Esophagus (tissue), 2 donors: ENCODE measurements at regions not wholly inside any gene's neighbourhood (a gene's known extent, or its start where the extent isn't known, plus 50 kb on each side); places are given as distances from the start of the nearest gene placed in this dataset.
"Not testable (repeated sequence)": the region's sequence is repeated elsewhere in the genome, so short reads cannot be mapped to it uniquely, and the experiment has no call there.

Experiments used
- H3K27ac ChIP-seq, 2 donors: one replicate each; pipeline ENCODE4 v1.5.1; 2013; ENCODE audit warnings: low read depth in 2 of 2, mild to moderate bottlenecking in 2 of 2, inconsistent platforms in 1 of 2, low read length in 1 of 2, moderate library complexity in 1 of 2
- H3K27me3 ChIP-seq, 2 donors: one replicate each; pipeline ENCODE4 v1.6.1; 2013; ENCODE audit warnings: low read length in 2 of 2, control low read depth in 1 of 2, mild to moderate bottlenecking in 1 of 2; ENCODE audit not compliant: insufficient read depth in 2 of 2, control insufficient read depth in 1 of 2
- H3K36me3 ChIP-seq, 2 donors: one replicate each; pipeline ENCODE4 v1.6.1; 2013; ENCODE audit warnings: low read length in 1 of 2; ENCODE audit not compliant: control insufficient read depth in 2 of 2, insufficient read depth in 2 of 2
- H3K4me1 ChIP-seq, 2 donors: one replicate each; pipeline ENCODE4 v1.6.1; 2013; ENCODE audit warnings: low read length in 1 of 2; ENCODE audit not compliant: control insufficient read depth in 2 of 2, insufficient read depth in 2 of 2
- H3K4me3 ChIP-seq, 2 donors: one replicate each; pipeline ENCODE4 v1.5.1; 2013; ENCODE audit warnings: low read length in 2 of 2, mild to moderate bottlenecking in 2 of 2, low read depth in 1 of 2, moderate library complexity in 1 of 2
- H3K9me3 ChIP-seq, 2 donors: one replicate each; pipeline ENCODE4 v1.6.1; 2013; ENCODE audit warnings: mild to moderate bottlenecking in 2 of 2, low read depth in 1 of 2, low read length in 1 of 2, moderate library complexity in 1 of 2; ENCODE audit not compliant: control insufficient read depth in 2 of 2, insufficient read depth in 1 of 2
- WGBS, 2 donors: extraction: QIAGEN DNeasy Blood & Tissue Kit; methylation state at CpG; one replicate each; pipeline ENCODE4 v1.1.7; 2013; 5-methylcytosine and 5-hydroxymethylcytosine counted together
- donor health status: healthy with polysubstance abuse.
- donor health status: Bipolar disorder and iron deficiency.

DNA sequence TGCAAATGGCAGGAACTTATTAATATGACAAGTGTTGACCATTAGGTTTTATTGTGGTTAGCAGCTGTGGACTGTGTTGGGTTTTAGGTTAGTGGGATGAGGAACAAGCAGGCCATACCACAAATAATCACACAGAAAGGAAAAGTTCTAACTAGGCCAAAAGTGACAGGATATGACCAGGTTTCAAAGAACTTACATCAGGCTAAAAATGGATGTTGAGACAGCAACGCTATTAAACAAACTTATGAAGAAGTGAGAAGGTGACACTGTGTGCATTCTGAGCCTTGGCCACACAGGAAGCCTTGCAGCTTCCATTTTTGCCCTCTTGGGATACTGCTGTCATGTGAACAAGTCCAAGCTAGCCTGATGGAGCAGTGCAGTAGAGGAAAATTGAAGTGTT, 568.8 kb downstream of the HTR7 start:
- Histone ChIP-seq H3K4me1 (no peaks in the 10 kb centered on the region), H3K27ac (no peak overlapping the region), H3K36me3 (no peaks in the 10 kb centered on the region), H3K9me3 (no peaks in the 10 kb centered on the region), H3K27me3 (no peaks in the 10 kb centered on the region), H3K4me3 (no peak overlapping the region)
- WGBS, 2 donors: 64 to 66% methylated on average over 1 of the region's 1 CpG

DNA sequence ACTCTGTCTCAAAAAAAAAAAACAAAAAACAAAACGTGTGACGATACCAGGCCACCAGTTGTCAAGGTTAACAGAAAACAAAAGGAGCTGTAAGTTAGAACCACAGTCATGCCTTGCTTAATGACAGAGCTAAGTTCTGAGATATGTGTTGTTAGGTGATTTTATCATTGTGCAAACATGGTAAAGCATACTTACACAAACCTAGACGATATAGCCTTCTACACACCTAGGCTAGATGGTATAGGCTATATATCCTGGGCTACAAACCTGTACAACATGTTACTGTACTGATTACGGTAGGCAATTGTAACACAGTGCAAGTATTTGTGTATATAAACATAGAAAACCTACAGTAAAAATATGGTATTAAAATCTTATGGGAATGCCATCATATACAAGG, 564.2 kb downstream of the HTR7 start:
- Histone ChIP-seq H3K27ac (no peak overlapping the region), H3K4me1 (no peaks in the 10 kb centered on the region), H3K27me3 (no peaks in the 10 kb centered on the region), H3K4me3 (no peak overlapping the region), H3K9me3 (no peaks in the 10 kb centered on the region), H3K36me3 (no peaks in the 10 kb centered on the region)
- 54 to 73% methylated on average over 4 of the region's 4 CpGs for WGBS, 2 donors

DNA sequence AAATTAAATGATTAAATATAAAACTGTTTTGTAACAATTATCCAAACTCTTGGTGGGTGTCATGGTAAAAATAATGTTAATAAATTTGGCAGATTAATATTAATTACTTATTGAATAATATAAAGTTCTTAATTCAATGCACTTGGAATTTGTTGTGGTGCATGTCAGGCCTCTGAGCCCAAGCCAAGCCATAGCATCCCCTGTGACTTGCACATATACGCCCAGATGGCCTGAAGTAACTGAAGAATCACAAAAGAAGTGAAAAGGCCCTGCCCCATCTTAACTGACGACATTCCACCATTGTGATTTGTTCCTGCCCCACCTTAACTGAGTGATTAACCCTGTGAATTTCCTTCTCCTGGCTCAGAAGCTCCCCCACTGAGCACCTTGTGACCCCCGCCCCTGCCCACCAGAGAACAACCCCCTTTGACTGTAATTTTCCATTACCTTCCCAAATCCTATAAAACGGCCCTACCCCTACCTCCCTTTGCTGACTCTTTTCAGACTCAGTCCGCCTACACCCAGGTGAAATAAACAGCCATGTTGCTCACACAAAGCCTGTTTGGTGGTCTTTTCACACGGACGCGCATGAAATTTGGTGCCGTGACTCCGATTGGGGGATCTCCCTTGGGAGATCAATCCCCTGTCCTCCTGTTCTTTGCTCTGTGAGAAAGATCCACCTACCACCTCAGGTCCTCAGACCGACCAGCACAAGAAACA, 562.9 kb downstream of the HTR7 start:
- not testable (repeated sequence) for H3K27ac ChIP-seq, H3K4me3 ChIP-seq, H3K4me1 ChIP-seq, H3K27me3 ChIP-seq, H3K9me3 ChIP-seq, H3K36me3 ChIP-seq
- WGBS, 2 donors: 75 to 84% methylated on average over 10 to 11 of the region's 11 CpGs

DNA sequence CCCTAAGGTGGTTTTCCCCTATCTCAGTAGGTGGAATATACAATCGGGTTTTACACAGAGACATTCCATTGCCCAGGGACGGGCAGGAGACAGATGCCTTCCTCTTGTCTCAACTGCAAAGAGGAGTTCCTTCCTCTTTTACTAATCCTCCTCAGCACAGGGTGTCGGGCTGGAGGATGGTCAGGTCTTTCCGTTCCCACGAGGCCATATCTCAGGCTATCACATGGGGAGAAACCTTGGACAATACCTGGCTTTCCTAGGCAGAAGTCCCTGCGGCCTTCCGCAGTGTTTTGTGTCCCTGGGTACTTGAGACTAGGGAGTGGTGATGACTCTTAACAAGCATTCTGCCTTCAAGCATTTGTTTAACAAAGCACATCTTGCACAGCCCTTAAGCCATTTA, 555.8 kb downstream of the HTR7 start:
- not testable (repeated sequence) for H3K36me3 ChIP-seq, H3K4me1 ChIP-seq, H3K9me3 ChIP-seq, H3K27me3 ChIP-seq, H3K4me3 ChIP-seq, H3K27ac ChIP-seq
- 41 to 57% methylated on average over 7 of the region's 7 CpGs for WGBS, 2 donors

DNA sequence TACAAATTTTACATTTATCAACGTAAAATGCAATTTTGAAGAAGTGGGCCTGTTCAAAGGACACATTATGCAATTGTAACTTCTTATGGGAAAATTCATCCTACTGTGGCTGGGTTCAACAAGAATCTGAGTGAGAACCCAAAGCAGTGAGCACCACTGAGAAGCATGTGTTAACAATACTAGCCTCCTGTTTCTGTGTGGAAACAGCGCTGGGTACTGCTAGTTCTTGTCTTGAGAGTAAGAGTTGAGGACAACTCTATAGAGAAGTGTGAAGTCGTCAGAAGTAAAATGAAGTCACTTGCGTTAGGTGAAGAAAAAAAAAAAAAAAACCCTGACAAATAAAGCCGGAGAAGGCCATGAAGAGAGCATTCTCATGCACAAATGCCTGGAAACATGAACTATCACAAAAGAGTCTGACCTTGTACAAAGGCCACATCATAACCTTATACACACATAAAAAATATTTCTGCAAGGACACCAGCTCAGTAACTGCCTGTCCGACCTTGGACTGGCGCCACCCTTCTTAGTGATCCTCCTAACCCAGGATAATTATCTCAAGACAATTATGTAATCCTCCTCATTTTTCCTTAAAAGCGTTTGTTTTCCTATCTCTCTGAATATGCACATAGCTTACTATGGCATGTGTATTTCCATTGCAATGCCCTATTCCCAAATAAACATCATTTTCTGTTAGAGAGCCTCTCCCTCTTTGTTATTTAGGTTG, 554.9 kb downstream of the HTR7 start:
- no peaks in the 10 kb centered on the region for H3K27me3 ChIP-seq
- H3K4me3 ChIP-seq: no peak overlapping the region
- no peak overlapping the region for H3K27ac ChIP-seq
- no peaks in the 10 kb centered on the region for H3K36me3 ChIP-seq
- WGBS, 2 donors: 69 to 80% methylated on average over 8 of the region's 8 CpGs
- H3K4me1 ChIP-seq: no peaks in the 10 kb centered on the region
- H3K9me3 ChIP-seq: no peaks in the 10 kb centered on the region

DNA sequence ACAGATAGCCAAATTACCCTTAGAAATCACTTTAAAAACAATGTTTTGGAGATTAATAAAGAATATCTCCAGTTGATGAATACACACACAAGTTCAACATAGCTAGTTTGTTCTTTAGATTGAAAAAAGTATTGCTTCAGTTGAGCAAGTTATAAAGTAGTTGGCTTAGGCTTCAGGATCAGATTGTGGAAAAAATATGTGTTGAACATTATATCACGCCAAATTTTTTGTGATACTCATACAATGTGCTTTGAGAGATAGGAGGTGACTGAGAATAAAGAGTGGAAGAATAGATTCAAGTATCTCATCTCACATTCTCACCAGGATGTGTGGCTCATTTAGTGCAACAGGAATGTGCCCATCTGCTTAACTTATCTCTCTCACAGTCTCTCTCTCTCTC, 553.3 kb downstream of the HTR7 start:
- H3K36me3 ChIP-seq: no peaks in the 10 kb centered on the region
- no peaks in the 10 kb centered on the region for H3K4me1 ChIP-seq
- H3K27me3 ChIP-seq: no peaks in the 10 kb centered on the region
- no peak overlapping the region for H3K4me3 ChIP-seq
- no peaks in the 10 kb centered on the region for H3K9me3 ChIP-seq
- WGBS, 2 donors: 0% methylated on average over 1 of the region's 1 CpG
- no peak overlapping the region for H3K27ac ChIP-seq

DNA sequence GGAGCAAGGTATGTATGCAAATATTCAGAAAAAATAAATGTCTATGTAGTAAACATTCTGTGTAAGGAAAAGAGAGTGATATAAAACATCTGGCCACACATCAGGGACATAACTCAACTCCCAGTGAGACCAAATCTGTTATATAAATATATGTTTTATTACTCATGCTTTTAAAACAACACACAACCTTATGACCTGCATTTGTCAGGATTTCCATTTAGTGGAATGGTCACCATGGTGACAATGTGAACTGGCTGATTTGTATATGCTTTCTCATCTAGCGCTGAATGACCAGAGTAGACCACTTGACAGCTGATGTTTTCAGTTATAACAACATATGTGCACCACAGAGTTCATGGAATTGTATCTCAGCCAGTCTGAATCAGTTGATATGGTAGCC, 551.7 kb downstream of the HTR7 start:
- Histone ChIP-seq H3K27me3 (no peaks in the 10 kb centered on the region), H3K4me3 (no peak overlapping the region), H3K36me3 (no peaks in the 10 kb centered on the region), H3K4me1 (no peaks in the 10 kb centered on the region), H3K27ac (no peak overlapping the region), H3K9me3 (no peaks in the 10 kb centered on the region)
- 38 to 46% methylated on average over 1 of the region's 1 CpG for WGBS, 2 donors

DNA sequence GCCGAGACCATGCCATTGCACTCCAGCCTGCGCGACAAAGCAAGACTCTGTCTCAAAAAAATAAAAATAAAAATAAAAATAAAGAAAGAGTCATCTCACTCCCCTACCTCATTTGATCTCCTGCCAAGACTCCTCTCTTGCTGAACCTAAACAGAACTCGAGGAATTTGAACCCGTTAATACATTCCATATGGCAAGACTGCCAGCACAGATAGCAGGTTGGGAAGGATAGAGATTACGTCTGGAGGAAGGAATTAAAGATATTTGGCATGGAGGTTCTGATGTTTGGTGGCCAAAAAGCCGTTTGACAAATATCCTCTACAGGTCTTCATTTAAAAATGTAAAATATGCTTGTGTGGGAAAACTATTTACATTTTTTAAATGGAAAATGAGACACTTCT, 549.6 kb downstream of the HTR7 start:
- Histone ChIP-seq H3K4me3 (no peak overlapping the region), H3K9me3 (no peaks in the 10 kb centered on the region), H3K27ac (no peak overlapping the region), H3K36me3 (no peaks in the 10 kb centered on the region), H3K4me1 (no peaks in the 10 kb centered on the region), H3K27me3 (no peaks in the 10 kb centered on the region)
- 66 to 69% methylated on average over 7 of the region's 7 CpGs for WGBS, 2 donors

DNA sequence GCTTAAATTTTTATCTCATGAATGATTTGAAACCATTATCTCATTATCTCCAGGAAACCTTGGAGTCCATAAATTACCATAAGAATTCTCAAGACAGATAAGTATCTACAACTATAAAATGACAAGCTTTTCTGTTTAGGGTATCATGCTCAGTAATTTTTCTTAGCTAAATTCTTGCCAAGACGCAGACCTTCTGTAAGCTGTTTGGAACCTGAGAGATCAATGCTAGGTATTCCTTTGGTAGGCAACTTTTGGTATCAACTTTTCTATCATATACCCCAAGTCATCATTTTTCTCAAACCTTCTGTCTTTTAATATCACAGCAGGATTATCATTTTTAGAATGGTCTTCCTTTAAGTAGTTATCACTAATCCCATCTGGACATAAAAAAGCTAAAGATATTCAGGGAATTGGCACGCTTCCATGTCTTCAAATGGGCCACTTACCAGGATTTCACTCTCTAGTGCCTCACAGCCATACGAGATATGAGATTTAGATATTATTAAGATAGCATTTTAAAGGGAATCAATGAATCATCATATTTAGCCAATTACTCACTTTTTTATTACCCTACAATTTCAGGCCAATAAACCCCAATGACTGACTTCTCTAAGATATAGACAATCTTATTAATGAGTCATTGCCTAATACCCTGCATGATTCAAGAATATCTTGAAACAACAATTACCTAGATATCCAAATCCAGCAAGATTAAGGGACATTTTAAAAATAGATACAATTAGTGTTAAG, 544.1 kb downstream of the HTR7 start:
- no peaks in the 10 kb centered on the region for H3K4me1 ChIP-seq
- no peak overlapping the region for H3K27ac ChIP-seq
- H3K27me3 ChIP-seq: no peaks in the 10 kb centered on the region
- H3K36me3 ChIP-seq: no peaks in the 10 kb centered on the region
- H3K4me3 ChIP-seq: no peak overlapping the region
- 56 to 62% methylated on average over 3 of the region's 3 CpGs for WGBS, 2 donors
- H3K9me3 ChIP-seq: no peaks in the 10 kb centered on the region
